ENCODE measurements at regions not wholly inside any gene's neighbourhood (a gene's known extent, or its start where the extent isn't known, plus 50 kb on each side); places are given as distances from the start of the nearest gene placed in this dataset.

DNA sequence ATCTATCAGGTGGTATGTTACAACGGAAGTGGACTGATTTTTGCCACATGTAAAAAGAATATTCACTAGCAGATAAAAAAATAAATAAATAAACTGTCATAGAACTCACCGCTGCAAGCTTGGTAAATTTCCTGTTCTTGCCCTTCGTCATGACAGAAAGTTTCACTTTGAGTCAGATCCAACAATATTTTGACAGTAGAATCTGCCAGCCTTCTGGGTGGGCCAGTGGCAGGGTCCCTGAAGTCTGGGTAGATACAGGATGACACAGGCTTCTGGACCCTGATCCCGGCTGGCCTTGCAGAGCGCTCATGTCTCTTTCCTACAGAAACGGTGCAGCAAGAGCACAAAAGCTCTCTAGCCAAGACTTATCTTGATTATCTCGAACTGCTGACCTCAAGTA is 97.8 kb upstream of the PMAIP1 start:
- TF ChIP-seq, protein P1, sequence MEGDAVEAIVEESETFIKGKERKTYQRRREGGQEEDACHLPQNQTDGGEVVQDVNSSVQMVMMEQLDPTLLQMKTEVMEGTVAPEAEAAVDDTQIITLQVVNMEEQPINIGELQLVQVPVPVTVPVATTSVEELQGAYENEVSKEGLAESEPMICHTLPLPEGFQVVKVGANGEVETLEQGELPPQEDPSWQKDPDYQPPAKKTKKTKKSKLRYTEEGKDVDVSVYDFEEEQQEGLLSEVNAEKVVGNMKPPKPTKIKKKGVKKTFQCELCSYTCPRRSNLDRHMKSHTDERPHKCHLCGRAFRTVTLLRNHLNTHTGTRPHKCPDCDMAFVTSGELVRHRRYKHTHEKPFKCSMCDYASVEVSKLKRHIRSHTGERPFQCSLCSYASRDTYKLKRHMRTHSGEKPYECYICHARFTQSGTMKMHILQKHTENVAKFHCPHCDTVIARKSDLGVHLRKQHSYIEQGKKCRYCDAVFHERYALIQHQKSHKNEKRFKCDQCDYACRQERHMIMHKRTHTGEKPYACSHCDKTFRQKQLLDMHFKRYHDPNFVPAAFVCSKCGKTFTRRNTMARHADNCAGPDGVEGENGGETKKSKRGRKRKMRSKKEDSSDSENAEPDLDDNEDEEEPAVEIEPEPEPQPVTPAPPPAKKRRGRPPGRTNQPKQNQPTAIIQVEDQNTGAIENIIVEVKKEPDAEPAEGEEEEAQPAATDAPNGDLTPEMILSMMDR (IDR thresholded peaks at IDR 0.05), result no peak
- no peak for TF ChIP-seq POLR2A (IDR thresholded peaks at IDR 0.05)
